MM.1S (cell line): ENCODE measurements at regions not wholly inside any gene's neighbourhood (a gene's known extent, or its start where the extent isn't known, plus 50 kb on each side); places are given as distances from the start of the nearest gene placed in this dataset.

Experiments used
- CTCF ChIP-seq: fragments of 300-600 bp; sonication (generic); IDR thresholded peaks from 2 replicates; pipeline ENCODE4 v1.5.1; 2016; ENCODE audit warnings: antibody characterized with exemption, low read length, mixed read lengths
- EZH2 ChIP-seq: fragments of 300-600 bp; sonication (generic); optimal IDR thresholded peaks from 2 replicates; pipeline ENCODE3; 2017; ENCODE audit warnings: low read depth, mild to moderate bottlenecking, antibody characterized with exemption, low read length, mixed read lengths
- EZH2phosphoT487 ChIP-seq: fragments of 300-600 bp; sonication (generic); IDR thresholded peaks from 2 replicates; pipeline ENCODE4 v1.6.1; 2018; ENCODE audit warnings: antibody characterized with exemption, low read length

GRCh38 chr18:53997064-53997463 is 227.4 kb downstream of the MBD2 start:
- TF ChIP-seq CTCF: no peak
- no peak for TF ChIP-seq EZH2phosphoT487
- TF ChIP-seq EZH2: no peak
